ENCODE measurements at regions not wholly inside any gene's neighbourhood (a gene's known extent, or its start where the extent isn't known, plus 50 kb on each side); places are given as distances from the start of the nearest gene placed in this dataset.

- H3K9ac ChIP-seq (ENCODE audit: low read length) = no peak overlapping the region
- intact Hi-C loops (cut with micrococcal nuclease) = no loop called here
- no peak for ATAC-seq
- BruUV-seq (replicated peaks) = no TSS peak
- ChIA-PET CTCF (no interaction called here), POLR2A (ENCODE audit: unreplicated experiment) (no interaction called here)
- peaks cover 4% of the 10 kb centered on the region for H3F3A ChIP-seq (ENCODE audit: low read length, unreplicated experiment)
- peaks cover 58% of the 10 kb centered on the region for H3K4me1 ChIP-seq (ENCODE audit: insufficient read depth, low read length)
- no peak overlapping the region for H3K4me2 ChIP-seq (ENCODE audit: low read length)
- DNase-seq = no peak
- H3K36me3 ChIP-seq (ENCODE audit: low read depth, low read length) = no peaks in the 10 kb centered on the region
- no peaks in the 10 kb centered on the region for H3K9me3 ChIP-seq (ENCODE audit: low read length)
- TF ChIP-seq CTCF (conservative IDR thresholded peaks at IDR 0.05; ENCODE audit: low read depth, low read length) (no peak), EZH2 (IDR thresholded peaks at IDR 0.05; ENCODE audit: low read length, unreplicated experiment) (no peak), EZH2phosphoT487 (IDR thresholded peaks at IDR 0.05; ENCODE audit: borderline replicate concordance, low read length) (no peak)
- no peaks in the 10 kb centered on the region for H4K20me1 ChIP-seq (ENCODE audit: low read length)
- no peaks in the 10 kb centered on the region for H3K79me2 ChIP-seq (ENCODE audit: low read length)
- H2AFZ ChIP-seq (ENCODE audit: low read length) = no peak overlapping the region
- no peaks in the 10 kb centered on the region for H3K9me2 ChIP-seq (replicated peaks; ENCODE audit: low read length)
- no peaks in the 10 kb centered on the region for H3K27me3 ChIP-seq (ENCODE audit: low read length)
- H3K27ac ChIP-seq (ENCODE audit: low read length) = 0 out of 2 replicates have a peak overlapping the region, but pooled peaks have one; percentile 60
- H3K4me3 ChIP-seq (ENCODE audit: low read length) = no peak overlapping the region
Observed at GRCh38 chr4:53912766-53913497, 151.5 kb downstream of the CHIC2 start.

DNA sequence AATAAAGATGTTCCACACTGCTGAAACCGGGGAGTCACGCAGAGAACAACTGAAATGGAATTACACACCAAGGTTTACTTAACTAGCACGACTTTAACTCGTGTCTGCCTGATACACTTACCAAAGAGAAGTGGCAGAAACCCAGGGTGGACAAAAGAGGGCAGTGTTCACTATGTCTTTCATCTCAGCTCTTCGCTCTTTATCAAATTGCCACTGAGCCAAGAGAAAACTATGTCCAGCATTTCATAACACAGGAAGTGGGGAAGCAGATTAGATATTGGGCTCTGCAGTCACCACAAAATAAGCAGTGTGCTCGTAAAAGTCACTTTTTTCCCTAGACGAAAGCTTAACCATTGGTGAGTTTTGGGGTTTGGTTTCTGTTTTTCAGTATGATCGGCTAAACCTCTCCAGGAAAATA is 155.7 kb downstream of the CHIC2 start:
- H3K4me1 ChIP-seq (ENCODE audit: insufficient read depth, low read length) = peaks cover 25% of the 10 kb centered on the region
- POLR2A ChIA-PET (ENCODE audit: unreplicated experiment) = no interaction called here
- peak overlapping the region; percentile 84 for H3K4me2 ChIP-seq (ENCODE audit: low read length)
- no peaks in the 10 kb centered on the region for H3K79me2 ChIP-seq (ENCODE audit: low read length)
- CTCF ChIA-PET = interaction anchor here (0.6 to 2.9 kb wide), 10 partner anchors 21 to 343 kb away, joined by 3 to 28 read pairs (median 4); no protein-coding TSS in a partner anchor
- DNase-seq (peak; percentile 95), ATAC-seq (peak; percentile 85)
- H3K9ac ChIP-seq (ENCODE audit: low read length) = peak overlapping the region; percentile 54
- intact Hi-C loops (cut with micrococcal nuclease) = loop anchor here (1.0 to 5.0 kb wide), 9 partner anchors 22 to 1806 kb away; no protein-coding TSS in a partner anchor
- TF ChIP-seq CTCF (conservative IDR thresholded peaks at IDR 0.05; ENCODE audit: low read depth, low read length) = peak; percentile 97
- no peak for TF ChIP-seq EZH2 (IDR thresholded peaks at IDR 0.05; ENCODE audit: low read length, unreplicated experiment)
- TF ChIP-seq EZH2phosphoT487 (IDR thresholded peaks at IDR 0.05; ENCODE audit: borderline replicate concordance, low read length) = no peak
- H3K4me3 ChIP-seq (ENCODE audit: low read length) = peak overlapping the region; percentile 55
- H3K27me3 ChIP-seq (ENCODE audit: low read length) = no peaks in the 10 kb centered on the region
- no peaks in the 10 kb centered on the region for H3F3A ChIP-seq (ENCODE audit: low read length, unreplicated experiment)
- peak overlapping the region; percentile 27 for H3K27ac ChIP-seq (ENCODE audit: low read length)
- no peaks in the 10 kb centered on the region for H3K9me2 ChIP-seq (replicated peaks; ENCODE audit: low read length)
- H3K36me3 ChIP-seq (ENCODE audit: low read depth, low read length) = no peaks in the 10 kb centered on the region
- peak overlapping the region; percentile 82 for H2AFZ ChIP-seq (ENCODE audit: low read length)
- no TSS peak for BruUV-seq (replicated peaks)
- H3K9me3 ChIP-seq (ENCODE audit: low read length) = no peaks in the 10 kb centered on the region
- no peaks in the 10 kb centered on the region for H4K20me1 ChIP-seq (ENCODE audit: low read length)

GRCh38 chr4:53907772-53908171 is 156.6 kb downstream of the CHIC2 start:
- Histone ChIP-seq H3K4me1 (ENCODE audit: insufficient read depth, low read length) (peaks cover 19% of the 10 kb centered on the region), H3K79me2 (ENCODE audit: low read length) (no peaks in the 10 kb centered on the region), H3K4me3 (ENCODE audit: low read length) (no peak overlapping the region), H3K36me3 (ENCODE audit: low read depth, low read length) (no peaks in the 10 kb centered on the region), H3K9ac (ENCODE audit: low read length) (no peak overlapping the region), H3K27ac (ENCODE audit: low read length) (no peak overlapping the region), H3K9me3 (ENCODE audit: low read length) (no peaks in the 10 kb centered on the region), H3F3A (ENCODE audit: low read length, unreplicated experiment) (no peaks in the 10 kb centered on the region), H2AFZ (ENCODE audit: low read length) (no peak overlapping the region; the same call in 1 of the 2 replicates), H4K20me1 (ENCODE audit: low read length) (no peaks in the 10 kb centered on the region), H3K27me3 (ENCODE audit: low read length) (no peaks in the 10 kb centered on the region), H3K4me2 (ENCODE audit: low read length) (no peak overlapping the region), H3K9me2 (replicated peaks; ENCODE audit: low read length) (no peaks in the 10 kb centered on the region)
- ChIA-PET POLR2A (ENCODE audit: unreplicated experiment) (interaction anchor here (0.6 kb wide), 1 partner anchor 19 kb away, joined by 3 read pairs; no protein-coding TSS in a partner anchor), CTCF (interaction anchor here (0.5 to 2.9 kb wide), 6 partner anchors 198 to 326 kb away, joined by 3 to 28 read pairs (median 6); no protein-coding TSS in a partner anchor)
- BruUV-seq (replicated peaks) = no TSS peak
- intact Hi-C loops (cut with micrococcal nuclease) = loop anchor here (1.0 to 5.0 kb wide), 9 partner anchors 23 to 1805 kb away; no protein-coding TSS in a partner anchor
- no peak for DNase-seq
- no peak for TF ChIP-seq CTCF (conservative IDR thresholded peaks at IDR 0.05; ENCODE audit: low read depth, low read length)
- no peak for ATAC-seq
